Hematopoietic multipotent progenitor cell treated with erythropoietin and hydrocortisone succinate and interleukin-3 and kit ligand, for 4 days (in vitro differentiated cells): ENCODE measurements at regions not wholly inside any gene's neighbourhood (a gene's known extent, or its start where the extent isn't known, plus 50 kb on each side); places are given as distances from the start of the nearest gene placed in this dataset.

ENCODE experiments used
- DNase-seq: peaks from one replicate; pipeline ENCODE4 v3.0.0-alpha.2; 2015

- no peak for DNase-seq
Observed at GRCh38 chr3:118011910-118012309, 1022.7 kb downstream of the IGSF11 start.

GRCh38 chr3:118029049-118029448, 1005.6 kb downstream of the IGSF11 start:
- no peak for DNase-seq

- no peak for DNase-seq
Observed at GRCh38 chr3:118036215-118036614, 998.4 kb downstream of the IGSF11 start.

GRCh38 chr3:118055381-118055780, 979.3 kb downstream of the IGSF11 start:
- DNase-seq = no peak

GRCh38 chr3:118057086-118057485, 977.6 kb downstream of the IGSF11 start:
- no peak for DNase-seq

GRCh38 chr3:118059096-118059495, 975.5 kb downstream of the IGSF11 start:
- DNase-seq = no peak

GRCh38 chr3:118067439-118067838, 967.2 kb downstream of the IGSF11 start:
- DNase-seq = no peak

- no peak for DNase-seq
Observed at GRCh38 chr3:118075873-118076272, 958.8 kb downstream of the IGSF11 start.

GRCh38 chr3:118077332-118077731, 957.3 kb downstream of the IGSF11 start:
- DNase-seq = no peak

GRCh38 chr3:118080889-118081288, 953.8 kb downstream of the IGSF11 start:
- DNase-seq = no peak

- no peak for DNase-seq
Observed at GRCh38 chr3:118088696-118089095, 946.0 kb downstream of the IGSF11 start.

- no peak for DNase-seq
Observed at GRCh38 chr3:118089563-118089962, 945.1 kb downstream of the IGSF11 start.

GRCh38 chr3:118097226-118097625, 937.4 kb downstream of the IGSF11 start:
- no peak for DNase-seq

GRCh38 chr3:118097660-118098059, 937.0 kb downstream of the IGSF11 start:
- DNase-seq = no peak

- DNase-seq = no peak
Observed at GRCh38 chr3:118098827-118099226, 935.8 kb downstream of the IGSF11 start.

GRCh38 chr3:118101891-118102290, 932.8 kb downstream of the IGSF11 start:
- no peak for DNase-seq

- peak; percentile 4 for DNase-seq
Observed at GRCh38 chr3:118102737-118103136, 931.9 kb downstream of the IGSF11 start.

- DNase-seq = no peak
Observed at GRCh38 chr3:118108201-118108600, 926.4 kb downstream of the IGSF11 start.

GRCh38 chr3:118108769-118109168, 925.9 kb downstream of the IGSF11 start:
- no peak for DNase-seq

- no peak for DNase-seq
Observed at GRCh38 chr3:118110211-118110610, 924.4 kb downstream of the IGSF11 start.

GRCh38 chr3:118116991-118117390, 917.7 kb downstream of the IGSF11 start:
- no peak for DNase-seq

GRCh38 chr3:118126751-118127150, 907.9 kb downstream of the IGSF11 start:
- no peak for DNase-seq

- no peak for DNase-seq
Observed at GRCh38 chr3:118127992-118128391, 906.7 kb downstream of the IGSF11 start.

GRCh38 chr3:118128886-118129285, 905.8 kb downstream of the IGSF11 start:
- no peak for DNase-seq

GRCh38 chr3:118137778-118138177, 896.9 kb downstream of the IGSF11 start:
- DNase-seq = no peak

GRCh38 chr3:118144919-118145318, 889.7 kb downstream of the IGSF11 start:
- no peak for DNase-seq
